H1 (cell line): ENCODE measurements at regions not wholly inside any gene's neighbourhood (a gene's known extent, or its start where the extent isn't known, plus 50 kb on each side); places are given as distances from the start of the nearest gene placed in this dataset.

Experiments
- CTCF ChIA-PET: fragments of 300-600 bp; sonication (Branson Sonifier 250); formaldehyde crosslinking; loops from one replicate; lab custom pipeline; 2021; ENCODE audit not compliant: partially characterized antibody; lab: Charles Lee
- POLR2A ChIA-PET: fragments of 300-600 bp; sonication (Branson Sonifier 250); formaldehyde crosslinking; loops from one replicate; lab custom pipeline; 2021; ENCODE audit warnings: inconsistent platforms; ENCODE audit not compliant: partially characterized antibody; lab: Charles Lee
- DNase-seq, 2 experiments: peaks; one replicate each; pipeline versions ENCODE4 v3.0.0 to v3.0.0-alpha.2; 2010 to 2022; ENCODE audit warnings: low spot score in 2 of 2, low read depth in 1 of 2, mixed read lengths in 1 of 2
- FAIRE-seq: peaks from 2 replicates; lab custom pipeline; 2011; peaks lifted over from hg19 to GRCh38; lab: Jason Lieb, UNC
- H2AFZ ChIP-seq: 2 replicates; pipeline ENCODE4 v1.8.1; 2012; ENCODE audit warnings: low read length, inconsistent platforms
- H2AK5ac ChIP-seq: 2 replicates; pipeline ENCODE4 v1.6.1; 2013; ENCODE audit warnings: low read depth, low read length
- H2BK120ac ChIP-seq: replicated peaks from 2 replicates; pipeline ENCODE3; 2013; ENCODE audit warnings: low read depth, low read length, inconsistent platforms
- H2BK12ac ChIP-seq: 2 replicates; pipeline ENCODE4 v1.6.1; 2013; ENCODE audit warnings: low read depth, low read length
- H2BK15ac ChIP-seq: 2 replicates; pipeline ENCODE4 v1.6.1; 2013; ENCODE audit warnings: low read length
- H2BK20ac ChIP-seq: 2 replicates; pipeline ENCODE4 v1.6.1; 2013; ENCODE audit warnings: low read length
- H2BK5ac ChIP-seq: 2 replicates; pipeline ENCODE4 v1.6.1; 2013; ENCODE audit warnings: low read depth, low read length
- H3K14ac ChIP-seq: 2 replicates; pipeline ENCODE4 v1.6.1; 2013; ENCODE audit warnings: inconsistent platforms; ENCODE audit not compliant: insufficient read length
- H3K18ac ChIP-seq: 2 replicates; pipeline ENCODE4 v1.6.1; 2013; ENCODE audit warnings: low read length; ENCODE audit errors: extremely low read depth
- H3K23ac ChIP-seq: 2 replicates; pipeline ENCODE4 v1.6.1; 2013; ENCODE audit warnings: inconsistent platforms; ENCODE audit not compliant: insufficient read length
- H3K23me2 ChIP-seq: 2 replicates; pipeline ENCODE4 v1.6.1; 2013; ENCODE audit warnings: low read depth, low read length
- H3K27ac ChIP-seq: 2 replicates; pipeline ENCODE4 v1.6.1; 2011; ENCODE audit warnings: low read depth, low read length, inconsistent platforms
- H3K27me3 ChIP-seq, 4 experiments: replicated peaks in 1 of 4; 1 replicate in 1 of 4; 2 replicates in 3 of 4; pipeline versions ENCODE4 v1.6.1 to v1.8.1; 2011 to 2013; ENCODE audit warnings: low read length in 3 of 4, mild to moderate bottlenecking in 3 of 4, inconsistent platforms in 2 of 4, mixed read lengths in 2 of 4, moderate library complexity in 1 of 4; ENCODE audit not compliant: control insufficient read depth in 3 of 4, insufficient read depth in 3 of 4; ENCODE audit errors: extremely low read depth in 1 of 4
- H3K36me3 ChIP-seq, 4 experiments: 2 replicates each; pipeline versions ENCODE4 v1.6.1 to v1.8.1; 2011 to 2013; ENCODE audit warnings: mild to moderate bottlenecking in 4 of 4, low read length in 3 of 4, moderate library complexity in 2 of 4, control low read depth in 1 of 4, inconsistent platforms in 1 of 4; ENCODE audit not compliant: insufficient read depth in 4 of 4, control insufficient read depth in 2 of 4
- H3K4ac ChIP-seq: replicated peaks from 2 replicates; pipeline ENCODE3; 2013; ENCODE audit warnings: low read length, low read depth, mixed read lengths, inconsistent platforms; ENCODE audit not compliant: insufficient read length
- H3K4me1 ChIP-seq, 4 experiments: replicated peaks in 1 of 4; 1 replicate in 1 of 4; 2 replicates in 3 of 4; pipeline versions ENCODE4 v1.6.1 to v1.8.1; 2011 to 2013; ENCODE audit warnings: low read length in 3 of 4, inconsistent platforms in 2 of 4, mixed read lengths in 1 of 4; ENCODE audit not compliant: insufficient read depth in 4 of 4, control insufficient read depth in 3 of 4
- H3K4me2 ChIP-seq, 2 experiments: 2 replicates each; pipeline versions ENCODE4 v1.6.1 to v1.8.1; 2011 to 2013; ENCODE audit warnings: low read depth in 2 of 2, low read length in 2 of 2, control low read depth in 1 of 2, inconsistent platforms in 1 of 2, mild to moderate bottlenecking in 1 of 2; ENCODE audit not compliant: insufficient read depth in 1 of 2
- H3K4me3 ChIP-seq, 4 experiments: fragments of 200-600, 300-600 bp in 1 of 4; sonication (generic), shearing (Covaris generic), sonication (Bioruptor Twin) in 1 of 4; 2 replicates each; pipeline versions ENCODE4 v1.5.1 to v1.8.1; 2011 to 2016; ENCODE audit warnings: low read length in 4 of 4, low read depth in 3 of 4, control low read depth in 2 of 4, inconsistent platforms in 2 of 4, mild to moderate bottlenecking in 2 of 4, mixed read lengths in 1 of 4, moderate library complexity in 1 of 4; ENCODE audit not compliant: insufficient read depth in 2 of 4; ENCODE audit errors: extremely low read depth in 1 of 4
- H3K56ac ChIP-seq: replicated peaks from 2 replicates; pipeline ENCODE3; 2013; ENCODE audit warnings: low read depth, mild to moderate bottlenecking, mixed read lengths, low read length, inconsistent platforms; ENCODE audit not compliant: insufficient read length
- H3K79me1 ChIP-seq: 2 replicates; pipeline ENCODE4 v1.6.1; 2013; ENCODE audit warnings: low read depth, low read length, control low read depth
- H3K79me2 ChIP-seq, 2 experiments: 2 replicates each; pipeline versions ENCODE4 v1.6.1 to v1.8.1; 2012 to 2013; ENCODE audit warnings: low read length in 2 of 2, mild to moderate bottlenecking in 2 of 2, inconsistent platforms in 1 of 2; ENCODE audit not compliant: insufficient read depth in 2 of 2, control insufficient read depth in 1 of 2
- H3K9ac ChIP-seq, 4 experiments: replicated peaks in 1 of 4; 1 replicate in 1 of 4; 2 replicates in 3 of 4; pipeline versions ENCODE4 v1.6.1 to v1.8.1; 2011 to 2013; ENCODE audit warnings: low read depth in 3 of 4, low read length in 3 of 4, control low read depth in 2 of 4, mild to moderate bottlenecking in 2 of 4, moderate library complexity in 2 of 4, inconsistent platforms in 1 of 4; ENCODE audit errors: extremely low read depth in 1 of 4
- H3K9me3 ChIP-seq, 2 experiments: 2 replicates each; pipeline versions ENCODE4 v1.6.1 to v1.8.1; 2012 to 2013; ENCODE audit warnings: mild to moderate bottlenecking in 2 of 2, moderate library complexity in 2 of 2, control low read depth in 1 of 2, inconsistent platforms in 1 of 2, low read depth in 1 of 2, low read length in 1 of 2, mixed read lengths in 1 of 2; ENCODE audit not compliant: insufficient read depth in 2 of 2
- H4K20me1 ChIP-seq, 2 experiments: replicated peaks in 1 of 2; 2 replicates each; pipeline versions ENCODE3 to v1.8.1; 2011 to 2013; ENCODE audit warnings: inconsistent platforms in 2 of 2, low read length in 2 of 2, mild to moderate bottlenecking in 1 of 2; ENCODE audit not compliant: insufficient read depth in 2 of 2, control insufficient read depth in 1 of 2
- H4K5ac ChIP-seq: 2 replicates; pipeline ENCODE4 v1.6.1; 2013; ENCODE audit warnings: low read length, low read depth, mixed read lengths, inconsistent platforms; ENCODE audit not compliant: insufficient read length
- H4K8ac ChIP-seq: 2 replicates; pipeline ENCODE4 v1.8.0; 2013; ENCODE audit warnings: mild to moderate bottlenecking, moderate library complexity, low read length, inconsistent platforms; ENCODE audit not compliant: insufficient read depth; ENCODE audit errors: extremely low read depth
- H4K91ac ChIP-seq: replicated peaks from 2 replicates; pipeline ENCODE3; 2013; ENCODE audit warnings: low read length, mixed read lengths, inconsistent platforms; ENCODE audit not compliant: insufficient read length
- ASH2L ChIP-seq: fragments of 200-600, 300-600 bp; sonication (generic); IDR thresholded peaks from one replicate; pipeline ENCODE4 v1.7.1; 2017; ENCODE audit warnings: low read length
- BACH1 ChIP-seq: IDR thresholded peaks from 2 replicates; pipeline ENCODE4 v1.6.1; 2012; ENCODE audit warnings: low read length, improper control_type of control experiment
- CBX5 ChIP-seq: fragments of 300-800, 300-1000 bp; sonication (generic); IDR thresholded peaks from 2 replicates; pipeline ENCODE4 v1.7.1; 2016; ENCODE audit warnings: antibody characterized with exemption, low read length, low read depth
- CREB1 ChIP-seq: IDR thresholded peaks from 2 replicates; pipeline ENCODE4 v1.6.1; 2012; ENCODE audit warnings: inconsistent platforms
- EZH2 ChIP-seq: fragments of 200-600 bp; sonication (generic); IDR thresholded peaks from 2 replicates; pipeline ENCODE4 v1.7.1; 2012; ENCODE audit warnings: low read depth, mild to moderate bottlenecking, moderate library complexity, low read length, inconsistent platforms; ENCODE audit not compliant: severe bottlenecking
- HDAC2 ChIP-seq, 2 experiments: fragments of 300-600 bp in 1 of 2; sonication (generic) in 1 of 2; IDR thresholded peaks; 2 replicates each; pipeline ENCODE4 v1.6.1; 2011 to 2012; ENCODE audit warnings: low read depth in 2 of 2, low read length in 2 of 2, mild to moderate bottlenecking in 2 of 2, moderate library complexity in 2 of 2, borderline replicate concordance in 1 of 2, inconsistent platforms in 1 of 2
- JUN ChIP-seq: IDR thresholded peaks from 2 replicates; pipeline ENCODE4 v1.6.1; 2011; ENCODE audit warnings: low read depth, mild to moderate bottlenecking, improper control_type of control experiment, low read length
- POLR2A ChIP-seq, 2 experiments: IDR thresholded peaks; 1 replicate in 1 of 2; 2 replicates in 1 of 2; pipeline ENCODE4 v1.6.1; 2011; ENCODE audit warnings: low read depth in 2 of 2, low read length in 2 of 2, mild to moderate bottlenecking in 2 of 2; ENCODE audit errors: control extremely low read depth in 1 of 2
- POLR2AphosphoS5 ChIP-seq: IDR thresholded peaks from 2 replicates; pipeline ENCODE4 v1.6.1; 2011; ENCODE audit warnings: low read depth, low read length
- RBBP5 ChIP-seq: IDR thresholded peaks from 2 replicates; pipeline ENCODE4 v1.7.1; 2012; ENCODE audit warnings: low read depth, mild to moderate bottlenecking, inconsistent platforms, low read length, moderate library complexity, borderline replicate concordance
- SAP30 ChIP-seq: fragments of 300-600 bp; sonication (generic); IDR thresholded peaks from 2 replicates; pipeline ENCODE4 v1.7.1; 2012; ENCODE audit warnings: low read length, moderate library complexity, mild to moderate bottlenecking, inconsistent platforms; ENCODE audit not compliant: insufficient read depth, insufficient replicate concordance
- SRF ChIP-seq: IDR thresholded peaks from 2 replicates; pipeline ENCODE4 v1.6.1; 2011; ENCODE audit warnings: mild to moderate bottlenecking, low read depth, low read length, moderate library complexity
- YY1 ChIP-seq: IDR thresholded peaks from 2 replicates; pipeline ENCODE4 v1.6.1; 2011; ENCODE audit warnings: low read depth, mild to moderate bottlenecking, low read length
- whole genome bisulfite sequencing, 2 experiments: shearing (Covaris generic) in 1 of 2; methylation state at CpG; one replicate each; pipeline versions ENCODE4 v1.1.6 to v1.1.7; 2013 to 2015; ENCODE audit warnings: low lambda C conversion rate in 2 of 2, mixed read lengths in 2 of 2, inconsistent platforms in 1 of 2, low coverage in 1 of 2, missing lambda C conversion rate in 1 of 2; ENCODE audit not compliant: insufficient replicate concordance in 2 of 2, insufficient coverage in 1 of 2, insufficient read length in 1 of 2; ENCODE audit errors: extremely low coverage in 1 of 2, missing lambda C conversion rate in 1 of 2; 5-methylcytosine and 5-hydroxymethylcytosine counted together
- TF ChIP-seq, protein P1 (sequence below): IDR thresholded peaks from 2 replicates; pipeline ENCODE4 v1.6.1; 2012; ENCODE audit warnings: inconsistent platforms

DNA sequence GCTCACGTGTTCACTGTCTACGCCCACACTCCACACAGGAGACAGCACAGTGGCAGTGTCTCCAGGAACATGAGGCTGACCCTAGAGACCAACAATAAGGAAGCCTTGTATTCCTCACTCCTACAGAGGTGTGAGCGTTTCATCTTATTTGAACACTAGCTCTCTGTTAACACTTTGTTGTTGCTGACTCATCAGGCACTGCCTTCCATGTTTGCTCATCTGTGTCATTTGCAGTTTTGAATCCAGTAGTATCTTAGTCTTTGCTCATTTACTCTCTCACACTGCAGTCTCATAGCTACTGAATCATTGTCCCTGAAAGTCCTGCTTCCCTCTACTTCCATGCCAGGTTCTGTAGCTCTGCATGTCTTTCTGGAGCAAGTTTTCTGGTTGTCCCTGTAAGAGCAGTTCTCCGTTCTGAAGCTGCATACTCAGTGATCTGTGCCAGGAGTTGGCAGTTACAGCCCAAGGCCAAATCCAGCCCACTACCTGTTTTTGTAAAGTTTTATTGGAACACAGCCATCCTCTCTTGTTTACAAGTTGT lies 80.3 kb upstream of the DCLK2 start:
- Histone ChIP-seq H4K8ac (no peak overlapping the region), H3K23me2 (no peaks in the 10 kb centered on the region), H3K18ac (no peak overlapping the region), H3K27me3 (no peaks in the 10 kb centered on the region), H2BK15ac (no peak overlapping the region), H2BK20ac (0 out of 2 replicates have a peak overlapping the region, but pooled peaks have one; percentile 26), H2BK5ac (peak overlapping the region; percentile 21; the same call in 1 of the 2 replicates), H3K36me3 (no peaks in the 10 kb centered on the region), H2BK12ac (no peak overlapping the region), H3K14ac (no peak overlapping the region), H4K20me1 (no peaks in the 10 kb centered on the region), H3K4me2 (no peak overlapping the region), H3K79me2 (no peaks in the 10 kb centered on the region), H3K23ac (no peak overlapping the region), H3K27ac (no peak overlapping the region), H4K91ac (no peak overlapping the region), H3K4me3 (no peak overlapping the region), H3K4ac (no peak overlapping the region), H2AK5ac (no peak overlapping the region), H4K5ac (no peak overlapping the region), H3K4me1 (no peaks in the 10 kb centered on the region), H2AFZ (peak overlapping the region; percentile 98), H3K9ac (no peak overlapping the region; a peak in 1 of 7 replicates), H3K79me1 (no peaks in the 10 kb centered on the region), H2BK120ac (no peak overlapping the region), H3K9me3 (no peaks in the 10 kb centered on the region), H3K56ac (no peak overlapping the region)
- CTCF ChIA-PET = interaction anchor here (0.7 to 4.0 kb wide), 16 partner anchors 9 to 398 kb away, joined by 3 to 25 read pairs (median 4); no protein-coding TSS in a partner anchor
- WGBS, 2 experiments = 69% methylated on average over 4 of the region's 4 CpGs; no CpG with 5 or more reads in 1 of the 2 experiments
- no peak for FAIRE-seq
- POLR2A ChIA-PET = interaction anchor here (1.1 kb wide), 1 partner anchor 10 kb away, joined by 3 read pairs; no protein-coding TSS in a partner anchor
- no peak for DNase-seq
- no peak for TF ChIP-seq HDAC2 (IDR thresholded peaks at IDR 0.05; ENCODE audit: borderline replicate concordance in 1 of 2, low read depth in 2 of 2, low read length in 2 of 2)
- TF ChIP-seq SAP30 = no peak
- no peak for TF ChIP-seq POLR2A (IDR thresholded peaks at IDR 0.05; ENCODE audit: control extremely low read depth in 1 of 2, low read depth in 2 of 2, low read length in 2 of 2)
- TF ChIP-seq POLR2AphosphoS5 = no peak
- no peak for TF ChIP-seq ASH2L
- TF ChIP-seq CREB1 = no peak
- no peak for TF ChIP-seq SRF
- TF ChIP-seq YY1 = no peak
- TF ChIP-seq, protein P1, sequence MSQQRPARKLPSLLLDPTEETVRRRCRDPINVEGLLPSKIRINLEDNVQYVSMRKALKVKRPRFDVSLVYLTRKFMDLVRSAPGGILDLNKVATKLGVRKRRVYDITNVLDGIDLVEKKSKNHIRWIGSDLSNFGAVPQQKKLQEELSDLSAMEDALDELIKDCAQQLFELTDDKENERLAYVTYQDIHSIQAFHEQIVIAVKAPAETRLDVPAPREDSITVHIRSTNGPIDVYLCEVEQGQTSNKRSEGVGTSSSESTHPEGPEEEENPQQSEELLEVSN = no peak
- TF ChIP-seq EZH2 = no peak
- no peak for TF ChIP-seq JUN
- no peak for TF ChIP-seq BACH1
- TF ChIP-seq RBBP5 = no peak
- no peak for TF ChIP-seq CBX5
